A549 (cell line): ENCODE measurements at regions not wholly inside any gene's neighbourhood (a gene's known extent, or its start where the extent isn't known, plus 50 kb on each side); places are given as distances from the start of the nearest gene placed in this dataset.

Source experiments
- BHLHE40 ChIP-seq: IDR thresholded peaks from 2 replicates; pipeline ENCODE4 v1.6.1; 2012; ENCODE audit warnings: low read depth, low read length, inconsistent platforms
- CHD2 ChIP-seq: fragments of 150-350 bp; IDR thresholded peaks from 2 replicates; pipeline ENCODE4 v1.6.1; 2014; ENCODE audit warnings: low read length; ENCODE audit not compliant: partially characterized antibody
- CTCF ChIP-seq: fragments of >200 bp; sonication (Bioruptor Twin); formaldehyde crosslinking; IDR thresholded peaks from 3 replicates; pipeline ENCODE4 v1.5.1; 2016
- ELK1 ChIP-seq: fragments of 150-350 bp; IDR thresholded peaks from 2 replicates; pipeline ENCODE4 v1.6.1; 2014; ENCODE audit warnings: low read depth, mild to moderate bottlenecking, low read length
- EP300 ChIP-seq, 2 experiments: fragments of >200 bp; sonication (Bioruptor Twin); formaldehyde crosslinking; IDR thresholded peaks; 2 replicates in 1 of 2; 3 replicates in 1 of 2; pipeline ENCODE4 v1.6.1; 2016 to 2017
- FOXS1 ChIP-seq: fragments of 250-450 bp; sonication (Bioruptor Pico); IDR thresholded peaks from 2 replicates; pipeline ENCODE4 v1.5.0; 2020; ENCODE audit warnings: mild to moderate bottlenecking, moderate library complexity
- JUNB ChIP-seq: fragments of >200 bp; sonication (Bioruptor Twin); formaldehyde crosslinking; IDR thresholded peaks from 2 replicates; pipeline ENCODE4 v1.6.1; 2016
- MYC ChIP-seq: IDR thresholded peaks from 2 replicates; pipeline ENCODE4 v1.6.1; 2012; ENCODE audit warnings: mild to moderate bottlenecking, inconsistent platforms, low read length, improper control_type of control experiment, borderline replicate concordance
- NFE2L2 ChIP-seq: fragments of 150-350 bp; conservative IDR thresholded peaks from 2 replicates; pipeline ENCODE4 v1.6.1; 2014; ENCODE audit warnings: low read length
- POLR2A ChIP-seq: IDR thresholded peaks from 2 replicates; pipeline ENCODE4 v1.6.1; 2012; ENCODE audit warnings: mild to moderate bottlenecking, low read length
- RAD21 ChIP-seq, 2 experiments: fragments of >200 bp in 1 of 2; sonication (Bioruptor Twin) in 1 of 2; formaldehyde crosslinking in 1 of 2; IDR thresholded peaks in 1 of 2; conservative IDR thresholded peaks in 1 of 2; 2 replicates in 1 of 2; 3 replicates in 1 of 2; pipeline ENCODE4 v1.6.1; 2012 to 2018; ENCODE audit warnings: inconsistent platforms in 1 of 2
- REST ChIP-seq: fragments of 200-600 bp; sonication (generic); IDR thresholded peaks from 2 replicates; pipeline ENCODE4 v1.6.1; 2016; ENCODE audit warnings: antibody characterized with exemption, mild to moderate bottlenecking, moderate library complexity
- RFX5 ChIP-seq: fragments of 450-650 bp; IDR thresholded peaks from 2 replicates; pipeline ENCODE4 v1.7.1; 2014; ENCODE audit warnings: antibody characterized with exemption, mild to moderate bottlenecking, moderate library complexity
- ZSCAN20 ChIP-seq: fragments of 250-450 bp; sonication (Bioruptor Pico); IDR thresholded peaks from 2 replicates; pipeline ENCODE4 v1.8.0; 2022; ENCODE audit warnings: mild to moderate bottlenecking, moderate library complexity

GRCh38 chr1:94602802-94603625 is 61.5 kb upstream of the F3 start:
- TF ChIP-seq CTCF (no peak), RAD21 (conservative IDR thresholded peaks at IDR 0.05 in 1 of 2, IDR thresholded peaks at IDR 0.05 in 1 of 2) (no peak), RFX5 (no peak), MYC (no peak), JUNB (no peak), BHLHE40 (no peak), EP300 (IDR thresholded peaks at IDR 0.05) (no peak), CHD2 (no peak), ZSCAN20 (CRISPR knock-in tag) (no peak), FOXS1 (CRISPR knock-in tag) (no peak), REST (no peak), POLR2A (no peak), ELK1 (no peak), NFE2L2 (no peak)
